ENCODE measurements at regions not wholly inside any gene's neighbourhood (a gene's known extent, or its start where the extent isn't known, plus 50 kb on each side); places are given as distances from the start of the nearest gene placed in this dataset.

DNA sequence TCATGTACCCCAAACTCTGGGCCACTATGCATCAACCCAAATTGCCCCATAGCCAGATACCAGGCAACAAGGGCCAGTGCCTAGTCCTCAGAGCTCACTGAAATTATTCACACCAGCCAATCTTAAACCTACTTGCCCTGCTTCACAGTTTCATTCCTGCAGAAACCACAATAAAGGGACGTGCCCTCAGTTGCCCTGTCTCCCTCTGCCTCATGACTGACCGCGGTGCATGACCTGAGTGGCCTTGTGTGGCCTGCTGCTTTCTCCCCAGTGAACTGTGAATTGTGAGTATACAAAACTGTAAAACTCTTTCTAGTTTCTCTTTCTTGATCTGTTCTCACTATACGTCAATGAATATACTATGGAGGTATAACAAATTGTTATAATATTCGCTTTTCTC, 490.9 kb upstream of the MIS18BP1 start:
- DNase-seq (ENCODE audit: low read depth in 1 of 2, low spot score in 1 of 2): no peak
- TF ChIP-seq GABPA (IDR thresholded peaks at IDR 0.05; ENCODE audit: low read depth): no peak
- TF ChIP-seq, protein P1, sequence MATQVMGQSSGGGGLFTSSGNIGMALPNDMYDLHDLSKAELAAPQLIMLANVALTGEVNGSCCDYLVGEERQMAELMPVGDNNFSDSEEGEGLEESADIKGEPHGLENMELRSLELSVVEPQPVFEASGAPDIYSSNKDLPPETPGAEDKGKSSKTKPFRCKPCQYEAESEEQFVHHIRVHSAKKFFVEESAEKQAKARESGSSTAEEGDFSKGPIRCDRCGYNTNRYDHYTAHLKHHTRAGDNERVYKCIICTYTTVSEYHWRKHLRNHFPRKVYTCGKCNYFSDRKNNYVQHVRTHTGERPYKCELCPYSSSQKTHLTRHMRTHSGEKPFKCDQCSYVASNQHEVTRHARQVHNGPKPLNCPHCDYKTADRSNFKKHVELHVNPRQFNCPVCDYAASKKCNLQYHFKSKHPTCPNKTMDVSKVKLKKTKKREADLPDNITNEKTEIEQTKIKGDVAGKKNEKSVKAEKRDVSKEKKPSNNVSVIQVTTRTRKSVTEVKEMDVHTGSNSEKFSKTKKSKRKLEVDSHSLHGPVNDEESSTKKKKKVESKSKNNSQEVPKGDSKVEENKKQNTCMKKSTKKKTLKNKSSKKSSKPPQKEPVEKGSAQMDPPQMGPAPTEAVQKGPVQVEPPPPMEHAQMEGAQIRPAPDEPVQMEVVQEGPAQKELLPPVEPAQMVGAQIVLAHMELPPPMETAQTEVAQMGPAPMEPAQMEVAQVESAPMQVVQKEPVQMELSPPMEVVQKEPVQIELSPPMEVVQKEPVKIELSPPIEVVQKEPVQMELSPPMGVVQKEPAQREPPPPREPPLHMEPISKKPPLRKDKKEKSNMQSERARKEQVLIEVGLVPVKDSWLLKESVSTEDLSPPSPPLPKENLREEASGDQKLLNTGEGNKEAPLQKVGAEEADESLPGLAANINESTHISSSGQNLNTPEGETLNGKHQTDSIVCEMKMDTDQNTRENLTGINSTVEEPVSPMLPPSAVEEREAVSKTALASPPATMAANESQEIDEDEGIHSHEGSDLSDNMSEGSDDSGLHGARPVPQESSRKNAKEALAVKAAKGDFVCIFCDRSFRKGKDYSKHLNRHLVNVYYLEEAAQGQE (IDR thresholded peaks at IDR 0.05; ENCODE audit: insufficient replicate concordance, low read depth): no peak
- no peak for TF ChIP-seq SPI1 (IDR thresholded peaks at IDR 0.05; ENCODE audit: borderline replicate concordance, low read depth)
- TF ChIP-seq POLR2AphosphoS5 (IDR thresholded peaks at IDR 0.05; ENCODE audit: low read depth): no peak
- TF ChIP-seq, protein P2, sequence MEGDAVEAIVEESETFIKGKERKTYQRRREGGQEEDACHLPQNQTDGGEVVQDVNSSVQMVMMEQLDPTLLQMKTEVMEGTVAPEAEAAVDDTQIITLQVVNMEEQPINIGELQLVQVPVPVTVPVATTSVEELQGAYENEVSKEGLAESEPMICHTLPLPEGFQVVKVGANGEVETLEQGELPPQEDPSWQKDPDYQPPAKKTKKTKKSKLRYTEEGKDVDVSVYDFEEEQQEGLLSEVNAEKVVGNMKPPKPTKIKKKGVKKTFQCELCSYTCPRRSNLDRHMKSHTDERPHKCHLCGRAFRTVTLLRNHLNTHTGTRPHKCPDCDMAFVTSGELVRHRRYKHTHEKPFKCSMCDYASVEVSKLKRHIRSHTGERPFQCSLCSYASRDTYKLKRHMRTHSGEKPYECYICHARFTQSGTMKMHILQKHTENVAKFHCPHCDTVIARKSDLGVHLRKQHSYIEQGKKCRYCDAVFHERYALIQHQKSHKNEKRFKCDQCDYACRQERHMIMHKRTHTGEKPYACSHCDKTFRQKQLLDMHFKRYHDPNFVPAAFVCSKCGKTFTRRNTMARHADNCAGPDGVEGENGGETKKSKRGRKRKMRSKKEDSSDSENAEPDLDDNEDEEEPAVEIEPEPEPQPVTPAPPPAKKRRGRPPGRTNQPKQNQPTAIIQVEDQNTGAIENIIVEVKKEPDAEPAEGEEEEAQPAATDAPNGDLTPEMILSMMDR (IDR thresholded peaks at IDR 0.05; ENCODE audit: insufficient read depth, low read length): no peak

DNA sequence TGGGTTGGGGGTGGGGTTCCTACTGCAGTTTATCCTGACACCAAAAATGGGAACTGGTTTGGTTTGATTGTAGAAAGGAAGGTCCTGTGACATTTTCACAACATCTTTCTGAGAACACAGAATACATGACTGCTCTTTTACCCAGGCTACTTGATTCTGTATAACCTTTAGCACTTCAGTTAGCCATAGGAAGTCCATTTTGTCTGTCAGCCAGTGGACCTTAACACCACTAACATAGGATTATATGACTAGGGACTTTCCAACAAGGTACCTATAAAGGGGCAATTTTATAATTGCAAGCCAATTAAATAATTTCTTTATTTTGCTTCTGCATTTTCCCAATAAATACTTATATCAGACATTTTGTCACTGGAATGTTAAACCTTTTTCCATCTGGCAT, 489.2 kb upstream of the MIS18BP1 start:
- DNase-seq (ENCODE audit: low read depth in 1 of 2, low spot score in 1 of 2): no peak
- Histone ChIP-seq H3K4me3 (replicated peaks; ENCODE audit: insufficient read depth, low read length) (no peak overlapping the region), H3K27me3 (ENCODE audit: insufficient read depth, poor library complexity, severe bottlenecking) (no peaks in the 10 kb centered on the region), H3K27ac (replicated peaks) (no peak overlapping the region)
- TF ChIP-seq, protein P2 (IDR thresholded peaks at IDR 0.05; ENCODE audit: insufficient read depth, low read length): no peak
- TF ChIP-seq SPI1 (IDR thresholded peaks at IDR 0.05; ENCODE audit: borderline replicate concordance, low read depth) (no peak), POLR2AphosphoS5 (IDR thresholded peaks at IDR 0.05; ENCODE audit: low read depth) (no peak)

More for the DNA sequence above, 490.9 kb upstream of the MIS18BP1 start:
- Histone ChIP-seq H3K4me3 (replicated peaks; ENCODE audit: insufficient read depth, low read length) (no peak overlapping the region), H3K27ac (replicated peaks) (no peak overlapping the region), H3K27me3 (ENCODE audit: insufficient read depth, poor library complexity, severe bottlenecking) (no peaks in the 10 kb centered on the region)

DNA sequence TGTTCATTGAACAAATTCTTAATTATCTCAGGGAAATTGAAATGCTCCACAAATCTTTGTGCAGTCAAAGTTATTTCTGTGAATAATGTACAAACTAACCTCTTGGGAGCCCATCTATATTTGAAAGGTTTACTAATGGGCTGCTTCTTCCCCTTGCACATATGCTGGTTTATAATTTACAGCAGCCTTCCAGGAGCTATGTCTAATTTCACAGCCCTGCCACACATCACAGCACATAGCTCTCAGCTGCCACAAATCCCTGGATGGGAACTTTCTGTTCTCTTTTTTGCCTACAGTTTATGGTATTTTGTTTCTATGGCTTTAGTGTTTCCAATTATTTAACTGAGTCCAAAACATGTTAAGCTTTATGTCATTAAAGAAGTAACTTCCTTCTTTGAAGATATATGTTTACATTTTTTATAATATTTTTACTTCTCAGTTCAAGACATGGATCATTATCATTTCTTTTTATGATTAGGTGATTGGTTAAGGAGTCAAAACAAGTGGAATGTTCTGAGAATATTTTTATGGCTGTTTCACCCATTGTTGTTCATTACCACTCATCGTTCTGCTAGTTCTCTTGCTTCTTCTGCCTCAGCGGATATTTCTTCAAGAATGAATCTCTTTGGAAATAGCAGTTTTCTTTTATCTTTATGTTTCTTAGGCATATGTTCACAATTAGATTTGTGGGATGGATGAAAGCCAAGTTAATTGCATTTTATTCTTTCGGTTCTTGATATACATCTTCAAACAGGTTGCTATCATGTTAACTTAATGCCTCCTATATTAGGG, 475.6 kb upstream of the MIS18BP1 start:
- TF ChIP-seq, protein P2 (IDR thresholded peaks at IDR 0.05; ENCODE audit: insufficient read depth, low read length): no peak
- no peak for TF ChIP-seq SPI1 (IDR thresholded peaks at IDR 0.05; ENCODE audit: borderline replicate concordance, low read depth)
- no peak for TF ChIP-seq POLR2AphosphoS5 (IDR thresholded peaks at IDR 0.05; ENCODE audit: low read depth)
- TF ChIP-seq GABPA (IDR thresholded peaks at IDR 0.05; ENCODE audit: low read depth): no peak
- TF ChIP-seq, protein P1 (IDR thresholded peaks at IDR 0.05; ENCODE audit: insufficient replicate concordance, low read depth): no peak
- DNase-seq (ENCODE audit: low read depth in 1 of 2, low spot score in 1 of 2): no peak
- no peak overlapping the region for H3K27ac ChIP-seq (replicated peaks)
- H3K4me3 ChIP-seq (replicated peaks; ENCODE audit: insufficient read depth, low read length): no peak overlapping the region
- no peaks in the 10 kb centered on the region for H3K27me3 ChIP-seq (ENCODE audit: insufficient read depth, poor library complexity, severe bottlenecking)

Data from HL-60 (cell line).